ENCODE measurements at regions not wholly inside any gene's neighbourhood (a gene's known extent, or its start where the extent isn't known, plus 50 kb on each side); places are given as distances from the start of the nearest gene placed in this dataset.
"Not testable (repeated sequence)": the region's sequence is repeated elsewhere in the genome, so short reads cannot be mapped to it uniquely, and the experiment has no call there.

- DNase-seq, result not testable (repeated sequence)
Measured at GRCh38 chr10:42177793-42178689, 460.3 kb downstream of the ZNF33B start.

DNA sequence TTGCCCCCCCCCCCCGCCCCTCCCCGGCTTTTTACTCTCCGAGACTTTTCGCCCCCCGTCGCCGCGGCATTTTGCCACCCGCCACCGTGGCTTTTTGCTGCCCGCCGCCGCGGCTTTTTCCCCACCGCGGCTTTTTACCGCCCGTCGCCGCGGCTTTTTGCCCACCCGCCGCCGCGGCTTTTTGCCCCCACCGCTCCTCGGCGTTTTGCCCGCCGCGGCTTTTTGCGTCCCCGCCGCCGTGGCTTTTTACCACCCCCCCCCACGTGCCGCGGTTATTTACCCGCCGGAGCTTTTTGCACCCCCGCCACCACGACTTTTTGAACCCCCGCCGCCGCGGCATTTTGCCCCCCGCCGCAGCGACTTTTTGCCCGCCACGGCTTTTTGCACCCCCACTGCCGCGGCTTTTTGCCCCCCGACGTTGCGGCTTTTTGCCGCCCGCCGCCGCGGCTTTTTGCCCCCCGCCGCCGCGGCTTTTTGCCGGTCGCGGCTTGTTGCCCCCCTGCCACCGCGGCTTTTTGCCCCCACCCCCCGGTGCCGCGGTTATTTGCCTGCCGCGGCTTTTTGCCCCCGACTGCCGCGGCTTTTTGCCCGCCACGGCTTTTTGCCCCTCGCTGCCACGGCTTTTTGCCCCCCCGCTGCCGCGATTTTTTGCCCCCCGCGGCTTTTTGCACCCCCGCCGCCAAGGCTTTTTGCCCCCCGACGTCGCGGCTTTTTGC lies 461.1 kb downstream of the ZNF33B start:
- DNase-seq, result no peak

GRCh38 chr10:42150428-42151061 lies 487.8 kb downstream of the ZNF33B start:
- DNase-seq, result no peak

DNA sequence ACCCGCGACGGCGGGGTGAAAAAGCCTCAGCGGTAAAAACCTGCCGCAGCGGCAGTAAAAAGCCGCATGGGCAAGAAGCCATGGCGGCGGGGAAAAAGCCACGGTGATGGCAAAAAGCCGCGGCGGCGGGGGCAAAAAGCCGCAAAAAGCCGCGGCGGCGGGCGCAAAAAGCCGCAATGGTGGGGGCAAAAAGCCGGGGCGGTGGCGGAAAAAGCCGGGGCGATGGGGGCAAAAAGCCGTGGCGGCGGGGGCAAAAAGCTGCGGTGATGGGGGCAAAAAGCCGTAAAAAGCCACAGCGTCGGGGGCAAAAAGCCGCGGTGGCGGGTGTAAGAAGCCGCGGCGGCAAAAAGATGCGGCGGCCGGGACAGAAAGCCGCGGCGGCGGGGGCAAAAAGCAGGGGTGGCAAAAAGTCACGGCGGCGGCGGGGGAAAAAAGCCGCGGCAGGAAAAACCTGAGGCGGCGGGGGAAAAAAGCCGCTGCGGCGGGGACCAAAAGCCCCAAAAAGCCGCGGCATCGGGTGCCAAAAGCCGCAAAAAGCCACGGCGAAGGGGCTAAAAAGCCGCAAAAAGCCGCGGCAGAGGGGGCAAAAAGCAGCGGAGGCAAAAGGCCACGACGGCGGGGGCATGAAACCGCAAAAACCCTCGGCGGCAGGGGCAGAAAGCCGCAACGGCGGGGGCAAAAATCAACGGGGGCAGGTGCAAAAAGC lies 488.5 kb downstream of the ZNF33B start:
- DNase-seq, result no peak

- DNase-seq, result no peak
Measured at GRCh38 chr10:42149027-42149700, 489.2 kb downstream of the ZNF33B start.

GRCh38 chr10:42146165-42146564 lies 492.2 kb downstream of the ZNF33B start:
- DNase-seq, result not testable (repeated sequence)

- DNase-seq, result not testable (repeated sequence)
Measured at GRCh38 chr10:42138023-42138422, 500.3 kb downstream of the ZNF33B start.

- DNase-seq, result no peak
Measured at GRCh38 chr10:42113158-42113450, 525.3 kb downstream of the ZNF33B start.

GRCh38 chr10:42112331-42113157 lies 525.8 kb downstream of the ZNF33B start:
- DNase-seq, result no peak

DNA sequence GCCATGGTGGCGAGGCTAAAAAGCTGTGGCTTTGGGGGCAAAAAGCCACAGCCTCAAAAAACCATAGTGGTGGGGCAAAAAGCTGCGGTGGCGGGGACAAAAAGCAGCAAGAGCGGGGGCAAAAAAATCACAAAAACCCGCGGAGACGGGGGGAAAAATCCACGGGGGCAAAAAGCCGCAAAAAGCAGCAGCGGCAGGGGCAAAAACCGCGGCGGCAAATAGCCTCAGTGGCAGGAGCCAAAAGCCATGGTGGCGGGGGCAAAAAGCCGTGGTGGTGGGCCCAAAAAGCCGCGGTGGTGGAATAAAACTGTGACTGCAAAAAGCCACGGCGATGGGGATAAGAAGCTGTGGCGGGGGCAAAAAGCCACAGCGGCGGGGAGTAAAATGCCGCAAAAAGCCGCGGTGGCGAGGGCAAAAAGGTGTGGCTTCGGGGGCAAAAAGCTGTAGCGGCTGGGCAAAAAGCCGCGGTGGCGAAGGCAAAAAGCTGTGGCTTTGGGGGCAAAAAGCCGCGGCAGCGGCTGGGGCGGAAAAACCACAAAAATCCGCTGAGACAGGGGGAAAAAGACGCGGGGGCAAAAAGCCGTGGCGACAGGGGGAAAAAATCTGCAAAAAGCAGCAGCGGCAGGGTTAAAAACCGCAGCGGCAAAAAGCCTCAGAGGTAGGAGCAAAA lies 526.6 kb downstream of the ZNF33B start:
- no peak for DNase-seq

GRCh38 chr10:42111076-42111475 lies 527.3 kb downstream of the ZNF33B start:
- no peak for DNase-seq
